ENCODE measurements at regions not wholly inside any gene's neighbourhood (a gene's known extent, or its start where the extent isn't known, plus 50 kb on each side); places are given as distances from the start of the nearest gene placed in this dataset.

DNA sequence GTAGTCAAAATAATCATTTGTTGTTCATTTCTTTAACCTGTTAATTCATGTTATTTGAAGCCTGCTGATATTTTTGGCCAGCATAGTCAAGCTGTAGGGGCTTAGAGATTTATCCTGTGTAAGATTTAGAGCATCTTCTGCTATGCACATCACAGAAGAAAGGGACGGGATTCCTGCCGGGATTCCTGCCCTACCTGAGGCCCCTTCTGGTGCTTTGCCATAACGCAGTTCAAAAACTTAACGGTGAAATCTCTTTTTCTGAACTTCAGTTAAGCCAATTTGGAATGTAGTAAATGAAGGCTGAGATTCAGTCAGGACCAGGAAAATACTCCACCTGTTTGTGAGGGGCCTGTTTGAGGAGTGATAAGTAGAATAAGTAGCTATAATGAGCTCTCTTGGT is 50.7 kb upstream of the TMEM260 start:
- DNase-seq (ENCODE audit: extremely low spot score): no peak
- POLR2A ChIA-PET: no interaction called here
- TF ChIP-seq CTCF (IDR thresholded peaks at IDR 0.05; ENCODE audit: control extremely low read depth, extremely low read depth, low read depth, missing control alignments): no peak
- CTCF ChIA-PET: interaction anchor here (1.1 kb wide), 1 partner anchor 9 kb away, joined by 3 read pairs; no protein-coding TSS in a partner anchor

Data from GM10248 (cell line).